Kidney (tissue), 13 donors: ENCODE measurements at regions not wholly inside any gene's neighbourhood (a gene's known extent, or its start where the extent isn't known, plus 50 kb on each side); places are given as distances from the start of the nearest gene placed in this dataset.

ENCODE experiments used
- DNase-seq, 5 donors: peaks; one replicate each; pipeline ENCODE4 v3.0.0-alpha.2; 2013 to 2020
- FAIRE-seq: peaks from 2 replicates; lab custom pipeline; 2012; peaks lifted over from hg19 to GRCh38; lab: Jason Lieb, UNC
- H3K27ac ChIP-seq, 2 donors: one replicate each; pipeline ENCODE4 v1.7.0; 2013; ENCODE audit warnings: low read depth in 2 of 2, low read length in 2 of 2, inconsistent platforms in 1 of 2
- H3K27me3 ChIP-seq: one replicate; pipeline ENCODE4 v1.7.1; 2013; ENCODE audit warnings: low read length, inconsistent platforms; ENCODE audit not compliant: control insufficient read depth, insufficient read depth
- H3K36me3 ChIP-seq, 3 donors: one replicate each; pipeline versions ENCODE4 v1.7.0 to v1.7.1; 2013; ENCODE audit warnings: low read length in 3 of 3, control low read depth in 1 of 3, inconsistent platforms in 1 of 3; ENCODE audit not compliant: insufficient read depth in 3 of 3, control insufficient read depth in 2 of 3
- H3K4me1 ChIP-seq, 3 donors: one replicate each; pipeline versions ENCODE4 v1.7.0 to v1.7.1; 2013; ENCODE audit warnings: low read length in 3 of 3, inconsistent platforms in 1 of 3, low read depth in 1 of 3; ENCODE audit not compliant: control insufficient read depth in 2 of 3, insufficient read depth in 2 of 3
- H3K4me3 ChIP-seq, 3 donors: one replicate each; pipeline versions ENCODE4 v1.7.0 to v1.8.1; 2013; ENCODE audit warnings: low read length in 3 of 3, control low read depth in 1 of 3, inconsistent platforms in 1 of 3
- H3K9ac ChIP-seq, 3 donors: one replicate each; pipeline versions ENCODE4 v1.7.0 to v1.7.1; 2013; ENCODE audit warnings: low read length in 3 of 3, control low read depth in 1 of 3, inconsistent platforms in 1 of 3
- H3K9me3 ChIP-seq, 3 donors: one replicate each; pipeline versions ENCODE4 v1.7.0 to v1.7.1; 2013; ENCODE audit warnings: low read length in 3 of 3, control low read depth in 1 of 3, inconsistent platforms in 1 of 3; ENCODE audit not compliant: control insufficient read depth in 2 of 3, insufficient read depth in 1 of 3
- intact Hi-C: fragments of 100-400 bp; cut with DNase I; formaldehyde crosslinking; loops from one replicate; pipeline ENCODE4 v1.11.1; 2022
- TF ChIP-seq, protein P1 (sequence below): IDR thresholded peaks from 3 replicates; pipeline ENCODE4 v1.5.1; 2012; ENCODE audit warnings: mild to moderate bottlenecking, moderate library complexity, borderline replicate concordance; ENCODE audit not compliant: insufficient read depth; ENCODE audit errors: extremely low read depth
- donor health status: control.
- donor health status: control.
- donor health status: control.
- donor health status: control.
- donor health status: control.
- donor health status: DM: yes; HTN: yes; CAD: no.
- donor health status: Normal renal cell carcinoma (clear cell type).

DNA sequence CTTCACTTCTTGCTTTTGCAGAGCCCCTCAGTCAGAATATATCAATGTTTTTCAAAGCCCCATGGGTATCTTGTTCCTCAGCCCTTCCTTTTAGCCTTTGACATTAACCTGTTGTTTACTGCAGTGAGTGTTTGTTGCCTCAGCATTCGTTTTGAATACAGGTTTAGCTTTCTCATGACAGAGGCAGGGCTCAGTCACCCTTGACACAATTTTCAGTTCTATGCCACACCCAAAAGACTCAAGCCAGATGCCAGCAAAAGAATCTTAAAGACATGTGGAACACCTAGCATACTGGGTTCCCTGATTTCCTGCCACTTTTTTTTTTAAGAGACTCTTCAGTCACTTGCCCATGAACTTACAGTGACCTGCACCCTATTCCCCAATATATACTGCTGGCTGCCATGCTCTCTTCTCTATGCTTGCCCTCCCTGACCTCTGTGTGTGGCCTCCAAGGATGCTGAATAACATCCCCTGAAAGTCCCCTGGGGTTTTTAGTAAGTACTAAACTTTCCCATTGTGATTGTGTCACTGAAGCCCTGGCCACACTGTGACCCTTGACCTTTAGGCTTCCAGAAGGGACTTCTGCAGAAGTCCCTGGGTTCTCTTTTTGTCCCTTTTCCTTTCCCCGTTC, 1225.5 kb downstream of the TBC1D22A start:
- Histone ChIP-seq H3K4me3 (no peak overlapping the region), H3K9me3 (peaks cover 0 to 4% (median 3%) of the 10 kb centered on the region in 3 donors), H3K27me3 (no peaks in the 10 kb centered on the region), H3K9ac (no peak overlapping the region), H3K27ac (no peak overlapping the region), H3K36me3 (no peaks in the 10 kb centered on the region), H3K4me1 (no peaks in the 10 kb centered on the region)
- intact Hi-C loops, result no loop called here
- DNase-seq (no peak), FAIRE-seq (no peak)
- TF ChIP-seq, protein P1, sequence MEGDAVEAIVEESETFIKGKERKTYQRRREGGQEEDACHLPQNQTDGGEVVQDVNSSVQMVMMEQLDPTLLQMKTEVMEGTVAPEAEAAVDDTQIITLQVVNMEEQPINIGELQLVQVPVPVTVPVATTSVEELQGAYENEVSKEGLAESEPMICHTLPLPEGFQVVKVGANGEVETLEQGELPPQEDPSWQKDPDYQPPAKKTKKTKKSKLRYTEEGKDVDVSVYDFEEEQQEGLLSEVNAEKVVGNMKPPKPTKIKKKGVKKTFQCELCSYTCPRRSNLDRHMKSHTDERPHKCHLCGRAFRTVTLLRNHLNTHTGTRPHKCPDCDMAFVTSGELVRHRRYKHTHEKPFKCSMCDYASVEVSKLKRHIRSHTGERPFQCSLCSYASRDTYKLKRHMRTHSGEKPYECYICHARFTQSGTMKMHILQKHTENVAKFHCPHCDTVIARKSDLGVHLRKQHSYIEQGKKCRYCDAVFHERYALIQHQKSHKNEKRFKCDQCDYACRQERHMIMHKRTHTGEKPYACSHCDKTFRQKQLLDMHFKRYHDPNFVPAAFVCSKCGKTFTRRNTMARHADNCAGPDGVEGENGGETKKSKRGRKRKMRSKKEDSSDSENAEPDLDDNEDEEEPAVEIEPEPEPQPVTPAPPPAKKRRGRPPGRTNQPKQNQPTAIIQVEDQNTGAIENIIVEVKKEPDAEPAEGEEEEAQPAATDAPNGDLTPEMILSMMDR, result no peak

GRCh38 chr22:47976219-47976618, 1213.8 kb downstream of the TBC1D22A start:
- H3K4me3 ChIP-seq, result no peak overlapping the region
- peaks cover 0 to 3% (median 0%) of the 10 kb centered on the region in 3 donors for H3K9me3 ChIP-seq
- intact Hi-C loops, result no loop called here
- H3K4me1 ChIP-seq, result no peaks in the 10 kb centered on the region
- no peak overlapping the region for H3K27ac ChIP-seq
- DNase-seq (no peak), FAIRE-seq (no peak)
- no peaks in the 10 kb centered on the region for H3K36me3 ChIP-seq
- TF ChIP-seq, protein P1, result no peak
- no peak overlapping the region for H3K9ac ChIP-seq
- no peaks in the 10 kb centered on the region for H3K27me3 ChIP-seq

GRCh38 chr22:47967831-47968230, 1205.4 kb downstream of the TBC1D22A start:
- no peak overlapping the region for H3K27ac ChIP-seq
- no peaks in the 10 kb centered on the region for H3K27me3 ChIP-seq
- H3K9ac ChIP-seq, result no peak overlapping the region
- no peak overlapping the region for H3K4me3 ChIP-seq
- H3K4me1 ChIP-seq, result no peaks in the 10 kb centered on the region
- TF ChIP-seq, protein P1, result no peak
- intact Hi-C loops, result no loop called here
- no peaks in the 10 kb centered on the region for H3K9me3 ChIP-seq
- FAIRE-seq (no peak), DNase-seq (no peak)
- H3K36me3 ChIP-seq, result no peaks in the 10 kb centered on the region

GRCh38 chr22:47966316-47966715, 1203.9 kb downstream of the TBC1D22A start:
- Histone ChIP-seq H3K4me1 (no peaks in the 10 kb centered on the region), H3K36me3 (no peaks in the 10 kb centered on the region), H3K9me3 (no peaks in the 10 kb centered on the region), H3K4me3 (no peak overlapping the region), H3K27me3 (no peaks in the 10 kb centered on the region), H3K27ac (no peak overlapping the region), H3K9ac (no peak overlapping the region)
- no peak for DNase-seq
- TF ChIP-seq, protein P1, result no peak
- no peak for FAIRE-seq
- intact Hi-C loops, result no loop called here
